Peyer's patch (tissue), 4 donors: ENCODE measurements at regions not wholly inside any gene's neighbourhood (a gene's known extent, or its start where the extent isn't known, plus 50 kb on each side); places are given as distances from the start of the nearest gene placed in this dataset.

Experiments
- DNase-seq, 3 donors: peaks; one replicate each; pipeline ENCODE4 v3.0.0-alpha.2; 2017 to 2019
- H3K27ac ChIP-seq, 4 donors: fragments of 200-600 bp; sonication (generic); one replicate each; pipeline ENCODE4 v1.5.1; 2016 to 2019
- H3K27me3 ChIP-seq, 2 donors: fragments of 200-600 bp; sonication (generic); one replicate each; pipeline ENCODE4 v1.5.1; 2019
- H3K36me3 ChIP-seq, 3 donors: fragments of 200-600 bp; sonication (generic); one replicate each; pipeline ENCODE4 v1.5.1; 2016 to 2019
- H3K4me1 ChIP-seq, 4 donors: fragments of 200-600 bp; sonication (generic); one replicate each; pipeline ENCODE4 v1.5.1; 2016 to 2019
- H3K4me3 ChIP-seq, 4 donors: fragments of 200-600 bp; sonication (generic); 1 replicate in 3 of 4; 2 replicates in 1 of 4; pipeline ENCODE4 v1.5.1; 2016 to 2019; ENCODE audit warnings: mild to moderate bottlenecking in 1 of 4
- H3K9me3 ChIP-seq, 4 donors: fragments of 200-600 bp; sonication (generic); one replicate each; pipeline ENCODE4 v1.5.1; 2016 to 2019; ENCODE audit warnings: mild to moderate bottlenecking in 1 of 4
- CTCF ChIP-seq, 6 experiments: fragments of 450-650 bp in 4 of 6; fragments of 200-600 bp in 2 of 6; sonication (generic) in 1 of 6; IDR thresholded peaks; one replicate each; pipeline ENCODE4 v1.5.1; 2017 to 2019; ENCODE audit warnings: antibody characterized with exemption in 6 of 6, mild to moderate bottlenecking in 3 of 6, moderate library complexity in 1 of 6
- POLR2A ChIP-seq, 2 donors: fragments of 450-650 bp; IDR thresholded peaks; one replicate each; pipeline ENCODE4 v1.5.1; 2017; ENCODE audit warnings: antibody characterized with exemption in 2 of 2, mild to moderate bottlenecking in 2 of 2, moderate library complexity in 2 of 2

GRCh38 chr1:72885017-72885416 lies 602.7 kb upstream of the NEGR1 start:
- no peaks in the 10 kb centered on the region for H3K4me1 ChIP-seq
- TF ChIP-seq POLR2A (IDR thresholded peaks at IDR 0.05) (no peak), CTCF (IDR thresholded peaks at IDR 0.05) (no peak)
- H3K9me3 ChIP-seq: no peaks in the 10 kb centered on the region
- H3K27me3 ChIP-seq: no peaks in the 10 kb centered on the region
- H3K4me3 ChIP-seq: no peak overlapping the region
- DNase-seq: no peak
- no peak overlapping the region for H3K27ac ChIP-seq
- H3K36me3 ChIP-seq: no peaks in the 10 kb centered on the region

- no peak overlapping the region for H3K27ac ChIP-seq
- H3K4me1 ChIP-seq: no peaks in the 10 kb centered on the region
- no peak for DNase-seq
- TF ChIP-seq POLR2A (IDR thresholded peaks at IDR 0.05) (no peak), CTCF (IDR thresholded peaks at IDR 0.05) (no peak)
- H3K4me3 ChIP-seq: no peak overlapping the region
- no peaks in the 10 kb centered on the region for H3K9me3 ChIP-seq
- H3K27me3 ChIP-seq: no peaks in the 10 kb centered on the region
- no peaks in the 10 kb centered on the region for H3K36me3 ChIP-seq
These were observed 587.5 kb upstream of the NEGR1 start for GRCh38 chr1:72869873-72870272.

GRCh38 chr1:72869441-72869840 lies 587.1 kb upstream of the NEGR1 start:
- no peaks in the 10 kb centered on the region for H3K27me3 ChIP-seq
- H3K36me3 ChIP-seq: no peaks in the 10 kb centered on the region
- no peak for DNase-seq
- TF ChIP-seq CTCF (IDR thresholded peaks at IDR 0.05): no peak
- no peak for TF ChIP-seq POLR2A (IDR thresholded peaks at IDR 0.05)
- no peaks in the 10 kb centered on the region for H3K9me3 ChIP-seq
- H3K4me1 ChIP-seq: no peaks in the 10 kb centered on the region
- no peak overlapping the region for H3K4me3 ChIP-seq
- no peak overlapping the region for H3K27ac ChIP-seq

GRCh38 chr1:72851597-72851996 lies 569.3 kb upstream of the NEGR1 start:
- TF ChIP-seq CTCF (IDR thresholded peaks at IDR 0.05) (no peak), POLR2A (IDR thresholded peaks at IDR 0.05) (no peak)
- Histone ChIP-seq H3K36me3 (no peaks in the 10 kb centered on the region), H3K4me3 (no peak overlapping the region), H3K9me3 (no peaks in the 10 kb centered on the region), H3K27me3 (no peaks in the 10 kb centered on the region), H3K27ac (no peak overlapping the region), H3K4me1 (no peaks in the 10 kb centered on the region)
- no peak for DNase-seq

GRCh38 chr1:72848997-72849396 lies 566.7 kb upstream of the NEGR1 start:
- Histone ChIP-seq H3K36me3 (no peaks in the 10 kb centered on the region), H3K4me3 (no peak overlapping the region), H3K4me1 (no peaks in the 10 kb centered on the region), H3K27ac (no peak overlapping the region), H3K9me3 (no peaks in the 10 kb centered on the region), H3K27me3 (no peaks in the 10 kb centered on the region)
- DNase-seq: no peak
- TF ChIP-seq POLR2A (IDR thresholded peaks at IDR 0.05): no peak
- no peak for TF ChIP-seq CTCF (IDR thresholded peaks at IDR 0.05)

GRCh38 chr1:72847651-72848050 lies 565.3 kb upstream of the NEGR1 start:
- no peak overlapping the region for H3K27ac ChIP-seq
- no peak for DNase-seq
- no peaks in the 10 kb centered on the region for H3K4me1 ChIP-seq
- H3K36me3 ChIP-seq: no peaks in the 10 kb centered on the region
- no peak for TF ChIP-seq POLR2A (IDR thresholded peaks at IDR 0.05)
- no peak for TF ChIP-seq CTCF (IDR thresholded peaks at IDR 0.05)
- H3K9me3 ChIP-seq: no peaks in the 10 kb centered on the region
- no peak overlapping the region for H3K4me3 ChIP-seq
- no peaks in the 10 kb centered on the region for H3K27me3 ChIP-seq
